Stimulated activated CD4-positive, alpha-beta T cell treated with anti-CD3 and anti-CD28 coated beads, Interleukin-4, amount 100 ng/mL, for 48 hours (primary cell): ENCODE measurements at regions not wholly inside any gene's neighbourhood (a gene's known extent, or its start where the extent isn't known, plus 50 kb on each side); places are given as distances from the start of the nearest gene placed in this dataset.

Experiments used
- DNase-seq, 2 donors: peaks; one replicate each; pipeline ENCODE4 v3.0.0-alpha.2; 2020; ENCODE audit warnings: low read depth in 2 of 2

DNA sequence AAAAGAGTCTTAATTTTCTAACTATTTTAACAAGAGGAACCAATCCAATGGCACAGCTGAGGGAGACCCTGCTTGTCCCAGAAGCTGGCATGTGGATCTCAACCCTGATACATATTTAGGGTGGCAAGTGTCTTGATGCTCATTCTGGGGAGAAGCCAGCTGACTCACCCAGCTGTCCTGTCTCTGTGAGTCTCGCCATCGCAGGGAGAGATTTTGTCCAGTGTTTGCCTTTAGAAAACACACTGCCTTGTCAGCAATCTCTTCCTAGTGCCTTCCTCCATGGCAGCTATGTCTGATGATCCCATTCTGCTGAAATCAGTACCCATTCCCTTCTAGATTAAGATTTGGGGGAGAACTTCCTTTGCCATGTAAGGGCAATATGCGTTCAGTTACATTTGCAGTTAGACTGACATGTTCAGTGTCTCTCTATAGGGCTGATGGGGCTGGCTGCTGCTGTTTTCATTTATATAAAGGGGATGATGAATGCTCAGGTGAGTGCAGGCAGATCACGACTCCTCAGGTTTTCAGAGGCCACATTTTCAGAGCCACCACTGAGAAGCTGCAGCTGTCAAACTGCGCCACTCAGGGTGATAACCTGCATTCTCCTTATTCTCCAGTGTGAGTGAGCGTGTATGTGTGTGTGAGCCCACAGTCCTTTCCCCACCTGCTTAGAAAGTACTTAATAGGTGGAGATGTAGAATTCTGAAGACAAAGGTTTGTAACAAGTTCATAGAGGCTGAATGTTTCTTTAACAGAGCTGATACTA, 217.0 kb downstream of the GAS1 start:
- no peak for DNase-seq

- no peak for DNase-seq
These were observed 222.8 kb downstream of the GAS1 start for GRCh38 chr9:86724529-86724928.

DNA sequence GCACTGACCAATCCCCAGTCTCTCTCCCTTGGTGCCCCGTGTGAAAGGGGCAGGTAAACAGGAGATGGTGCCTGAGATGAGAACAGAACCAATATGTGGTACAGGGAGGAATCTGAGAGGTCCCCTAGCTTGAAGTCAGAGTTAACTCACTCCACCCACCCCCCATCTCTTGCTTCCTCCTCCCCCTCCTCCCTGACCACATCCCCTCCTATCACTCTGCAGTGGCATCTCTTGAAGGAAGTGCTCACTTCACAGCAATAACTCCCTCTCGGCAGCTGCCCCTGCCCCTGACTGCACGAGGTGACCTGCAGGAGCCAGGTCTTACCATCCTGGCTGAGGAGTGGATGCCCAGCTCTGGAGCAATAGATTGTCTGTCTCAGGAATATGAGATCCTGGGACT, 224.0 kb downstream of the GAS1 start:
- DNase-seq: no peak

DNA sequence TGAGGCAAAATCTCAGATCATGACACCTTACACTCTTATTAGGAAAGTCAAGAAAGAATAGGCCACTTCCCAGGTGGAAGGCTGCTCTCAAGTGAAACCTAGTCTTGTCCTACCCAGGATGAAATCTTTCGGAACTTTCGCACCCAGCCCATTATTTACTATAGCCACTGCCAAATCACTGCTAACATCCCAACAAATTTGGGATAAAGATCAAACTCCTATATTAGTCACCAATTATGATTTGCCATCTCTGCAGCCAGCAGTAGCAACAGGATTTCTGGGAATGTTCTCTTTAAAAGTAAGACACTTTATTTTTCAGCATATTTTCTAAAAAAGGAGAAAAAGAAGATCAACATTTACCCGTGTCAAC, 224.6 kb downstream of the GAS1 start:
- DNase-seq: no peak

DNA sequence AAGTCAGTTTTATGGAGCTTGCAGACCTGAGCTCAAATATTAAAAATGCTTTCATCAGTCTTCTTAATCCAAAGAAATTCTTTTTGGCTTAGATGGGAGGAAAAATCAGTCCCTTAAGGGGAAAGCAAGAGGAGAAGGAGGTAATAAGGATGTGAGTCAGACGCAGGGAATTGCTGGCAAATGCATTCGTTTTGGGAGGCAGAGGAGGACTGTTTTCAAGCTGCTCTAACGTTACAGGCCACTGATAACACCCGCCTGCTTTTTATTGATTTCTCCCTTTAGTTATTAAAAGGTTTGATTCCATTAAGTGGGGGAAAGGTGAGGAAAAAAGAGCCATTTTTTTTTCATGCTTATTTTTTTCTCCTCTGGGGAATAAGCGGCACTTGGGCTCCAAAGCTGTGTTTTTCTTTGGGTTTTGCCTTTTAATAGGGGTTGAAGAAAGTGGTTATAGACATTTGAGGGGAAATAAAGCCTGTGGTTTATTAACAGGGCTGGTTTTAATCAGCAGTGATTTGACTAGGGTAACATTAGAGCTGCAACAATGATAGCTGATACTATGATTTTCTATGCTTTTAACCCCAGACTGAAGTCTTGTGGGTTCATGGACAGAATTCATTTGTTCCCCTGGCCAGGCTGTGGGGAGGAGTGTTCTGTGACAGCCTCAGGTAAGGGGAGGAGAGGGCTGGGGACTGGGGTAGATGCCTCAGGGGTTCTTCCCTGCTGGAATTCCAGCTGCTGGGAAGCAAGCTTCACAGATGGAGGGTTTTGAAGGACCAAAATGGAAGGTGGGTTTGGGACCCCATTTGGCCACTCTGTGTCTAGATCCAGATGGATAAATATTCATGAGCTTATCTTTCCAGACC, 225.2 kb downstream of the GAS1 start:
- DNase-seq: no peak

DNA sequence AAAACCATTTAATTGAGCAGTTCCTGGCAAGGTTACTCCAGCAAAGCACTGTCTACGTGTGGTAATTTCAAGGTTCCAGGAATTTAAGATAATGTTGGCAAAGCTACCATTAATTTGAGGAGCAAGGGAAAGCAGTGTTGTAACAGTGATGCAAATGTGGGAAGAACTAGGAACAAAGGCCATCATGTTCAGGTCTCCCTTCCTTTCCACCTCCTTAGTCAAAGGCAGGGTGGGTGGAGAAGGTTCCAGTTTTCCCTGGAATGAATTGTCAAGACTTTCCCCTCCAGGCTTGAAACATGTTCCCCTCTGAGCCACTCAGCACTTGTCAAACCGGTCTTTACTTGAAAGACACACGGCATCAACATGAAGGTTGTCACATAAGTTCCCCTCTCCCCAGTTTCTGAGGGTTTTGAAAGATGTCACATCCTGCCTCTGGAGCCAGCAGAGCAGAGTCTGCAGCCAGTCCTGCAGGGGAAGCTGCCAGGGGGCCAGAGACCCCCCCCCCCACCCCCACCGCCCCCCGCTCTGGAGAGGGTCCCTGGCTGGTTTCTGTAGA, 226.0 kb downstream of the GAS1 start:
- DNase-seq: no peak

DNA sequence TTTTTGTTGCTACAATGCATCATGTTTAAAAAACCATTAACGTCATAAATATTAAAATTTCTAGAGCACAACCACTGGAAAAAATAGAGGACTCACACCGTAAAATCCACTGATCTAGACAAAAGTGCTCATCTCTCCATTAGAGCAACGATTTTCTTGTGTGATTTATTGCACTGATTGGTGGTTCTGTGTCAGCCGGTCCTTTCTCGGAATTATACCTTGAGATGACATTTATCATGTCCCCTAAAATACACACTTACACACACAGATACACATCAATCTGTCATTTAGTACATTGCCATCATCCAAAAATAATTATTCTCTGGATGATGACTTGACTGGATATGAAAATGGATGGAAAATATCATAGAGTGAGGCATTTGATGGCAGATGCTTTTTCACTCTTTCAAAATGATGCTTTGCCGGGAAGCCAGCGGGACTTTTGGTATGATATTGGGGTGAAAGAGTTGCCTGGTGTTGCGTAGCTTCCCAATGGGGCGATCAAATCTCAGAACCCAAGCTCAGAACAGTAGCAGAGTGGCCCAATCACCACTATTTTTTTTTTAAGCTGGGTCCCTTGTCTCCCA, 226.6 kb downstream of the GAS1 start:
- no peak for DNase-seq

DNA sequence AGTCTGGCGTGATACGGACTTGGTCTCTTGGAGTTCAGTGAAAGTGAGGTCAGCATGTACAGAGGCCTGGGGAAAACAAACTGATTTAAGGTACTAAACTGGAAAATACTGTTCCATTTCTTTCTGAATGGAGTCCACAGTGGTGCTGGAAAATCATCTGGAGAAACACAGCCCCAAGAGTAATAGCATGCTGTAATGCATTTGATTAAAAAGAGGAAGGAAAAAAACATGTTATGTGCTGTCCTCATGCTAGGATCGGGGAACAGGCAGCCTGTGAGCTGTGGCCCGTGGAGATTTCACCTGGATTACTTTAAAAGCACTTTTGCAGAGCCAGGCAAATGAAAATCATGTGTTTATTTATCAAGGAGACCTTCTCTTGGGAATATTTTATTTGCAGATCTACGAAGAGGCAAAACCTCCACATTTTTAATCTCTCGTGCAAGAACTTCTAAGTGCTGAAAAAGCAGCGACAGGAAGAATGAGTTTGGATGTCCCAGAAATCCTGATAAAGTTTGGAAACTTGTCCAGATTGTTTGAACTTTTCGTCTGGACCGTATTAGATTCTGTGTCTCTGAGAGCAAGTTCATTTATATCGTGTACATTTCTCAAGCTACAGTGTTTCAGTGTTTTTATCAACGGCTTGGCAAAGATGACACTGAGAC, 228.8 kb downstream of the GAS1 start:
- no peak for DNase-seq

DNA sequence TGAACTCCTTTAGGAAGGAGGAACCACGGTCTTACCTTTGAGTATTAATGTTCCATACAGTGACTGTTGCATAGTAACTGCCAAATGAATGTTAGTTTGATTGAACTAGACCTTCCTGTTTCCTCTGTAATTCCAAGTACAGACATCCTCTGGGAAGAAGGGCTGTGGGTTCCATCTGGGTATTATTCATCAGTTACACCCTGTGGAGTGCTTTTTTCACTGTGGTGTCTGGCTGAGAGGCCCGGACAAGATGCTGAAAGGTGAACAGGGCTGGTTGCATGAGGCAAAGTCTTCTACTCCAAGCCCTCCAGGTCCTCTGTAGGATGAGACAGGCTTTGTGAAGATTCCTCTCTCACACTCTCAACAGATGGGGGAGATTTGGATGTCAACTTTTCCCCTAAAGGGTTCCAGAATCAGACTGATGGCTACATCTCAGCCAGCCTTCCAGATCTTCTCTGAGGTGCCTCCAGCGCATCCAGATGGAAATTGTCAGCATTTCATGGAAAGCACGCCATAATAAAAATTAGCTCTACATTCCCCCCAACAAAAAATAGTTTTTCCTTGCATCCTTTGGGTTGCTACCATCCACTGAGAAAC, 230.9 kb downstream of the GAS1 start:
- no peak for DNase-seq

- DNase-seq: no peak
These were observed 232.3 kb downstream of the GAS1 start for GRCh38 chr9:86714999-86715398.

- DNase-seq: no peak
These were observed 233.3 kb downstream of the GAS1 start for GRCh38 chr9:86713970-86714369.

GRCh38 chr9:86713470-86713869, 233.8 kb downstream of the GAS1 start:
- no peak for DNase-seq

GRCh38 chr9:86708918-86709835, 238.1 kb downstream of the GAS1 start:
- no peak for DNase-seq

- no peak for DNase-seq
These were observed 239.3 kb downstream of the GAS1 start for GRCh38 chr9:86707932-86708510.

DNA sequence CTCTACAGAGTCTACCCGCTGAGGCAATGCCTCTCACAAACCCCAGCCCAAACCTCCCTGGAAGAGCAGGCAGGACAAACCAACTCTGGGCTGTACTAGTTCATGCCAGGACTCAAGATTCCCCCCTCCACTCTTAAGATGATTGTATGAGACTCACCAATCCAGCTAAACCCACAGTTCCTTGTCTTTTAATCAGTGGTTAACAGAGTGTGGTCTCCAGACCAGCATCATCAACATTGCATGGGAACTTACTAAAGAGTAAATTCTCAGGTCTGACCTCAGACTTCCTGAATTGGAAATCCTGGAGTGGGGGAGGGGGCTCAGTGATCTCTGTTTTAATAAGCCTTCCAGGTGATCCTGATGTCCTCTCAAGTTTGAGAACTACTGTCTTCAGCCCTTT, 240.9 kb downstream of the GAS1 start:
- DNase-seq: no peak

DNA sequence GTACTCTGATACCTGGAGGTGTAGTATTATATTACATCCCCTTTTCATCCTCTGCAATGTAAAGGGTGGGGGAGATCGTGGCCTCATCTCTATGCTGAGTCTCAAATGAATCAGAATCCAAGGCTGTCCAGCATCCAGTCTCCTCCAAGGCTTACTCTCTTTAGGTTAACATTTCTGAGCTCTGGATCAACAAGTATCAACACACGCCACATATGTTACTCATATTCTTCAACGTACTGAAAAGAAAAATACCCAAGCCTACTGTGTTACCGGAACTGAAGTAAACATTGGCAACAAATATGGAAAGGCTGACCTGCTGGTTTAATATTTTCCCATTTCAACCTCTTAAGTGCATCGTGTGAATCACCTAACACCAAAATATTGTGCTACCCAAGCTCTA, 241.8 kb downstream of the GAS1 start:
- no peak for DNase-seq

DNA sequence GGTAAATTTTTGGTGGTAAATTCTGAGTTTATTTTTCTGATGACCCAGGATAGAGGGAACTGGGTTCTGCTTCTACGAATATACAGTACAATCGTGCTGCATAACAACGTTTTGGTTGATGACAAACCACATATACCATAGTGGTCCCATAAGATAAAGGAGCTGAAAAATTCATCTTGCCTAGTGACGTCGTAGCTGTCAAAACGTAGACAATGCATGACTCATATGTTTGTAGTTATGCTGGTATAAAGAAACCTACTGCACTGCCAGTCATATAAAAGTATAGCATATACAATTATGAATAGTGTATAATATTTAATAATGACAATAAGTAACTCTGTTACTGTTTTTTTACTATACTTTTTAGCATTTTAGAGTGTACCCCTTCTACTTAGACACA, 244.0 kb downstream of the GAS1 start:
- DNase-seq: no peak

DNA sequence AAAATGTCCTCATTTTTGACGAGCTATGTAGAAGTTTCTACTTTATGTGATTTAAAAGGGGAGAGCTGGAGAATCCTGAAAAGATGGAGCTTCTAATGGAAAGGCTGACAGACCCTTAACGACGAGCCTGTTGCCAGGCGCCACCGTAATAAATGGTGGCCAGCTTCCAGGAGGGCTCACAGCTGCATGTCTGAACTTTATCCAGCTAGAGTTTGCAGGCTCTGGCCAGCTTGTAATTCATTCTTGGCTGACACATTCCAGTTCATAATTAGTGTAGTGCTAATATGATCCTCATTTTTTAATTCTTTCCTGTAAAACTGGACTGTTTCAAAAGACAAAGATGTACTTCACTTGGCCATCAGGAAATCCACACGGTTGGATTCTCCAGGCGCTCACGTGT, 246.7 kb downstream of the GAS1 start:
- no peak for DNase-seq

DNA sequence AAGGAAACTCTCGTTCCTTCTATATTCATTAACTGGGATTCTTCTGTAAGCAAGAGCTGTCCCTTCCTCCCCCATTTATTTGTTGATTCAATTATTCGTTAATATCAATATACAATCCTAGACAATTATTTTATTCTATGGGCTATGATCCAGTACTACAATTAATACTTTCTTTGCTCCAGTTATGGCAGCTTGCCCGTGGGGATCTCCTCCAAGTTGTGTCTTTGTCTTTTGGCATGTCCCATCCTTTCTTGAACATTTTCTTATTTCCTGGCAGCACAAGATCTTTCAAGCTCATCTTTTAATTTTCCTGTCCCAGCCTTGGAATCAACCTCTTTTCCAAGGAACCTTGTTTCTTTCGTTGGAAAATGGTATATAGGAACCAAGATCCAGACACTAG, 249.3 kb downstream of the GAS1 start:
- no peak for DNase-seq

- no peak for DNase-seq
These were observed 250.1 kb downstream of the GAS1 start for GRCh38 chr9:86697213-86697612.
